Nucleus accumbens (tissue), 56 donors: ENCODE measurements at regions not wholly inside any gene's neighbourhood (a gene's known extent, or its start where the extent isn't known, plus 50 kb on each side); places are given as distances from the start of the nearest gene placed in this dataset.

Source experiments
- DNase-seq, 56 donors: peaks; one replicate each; lab custom pipeline; 2025; lab: John Stamatoyannopoulos, UW

DNA sequence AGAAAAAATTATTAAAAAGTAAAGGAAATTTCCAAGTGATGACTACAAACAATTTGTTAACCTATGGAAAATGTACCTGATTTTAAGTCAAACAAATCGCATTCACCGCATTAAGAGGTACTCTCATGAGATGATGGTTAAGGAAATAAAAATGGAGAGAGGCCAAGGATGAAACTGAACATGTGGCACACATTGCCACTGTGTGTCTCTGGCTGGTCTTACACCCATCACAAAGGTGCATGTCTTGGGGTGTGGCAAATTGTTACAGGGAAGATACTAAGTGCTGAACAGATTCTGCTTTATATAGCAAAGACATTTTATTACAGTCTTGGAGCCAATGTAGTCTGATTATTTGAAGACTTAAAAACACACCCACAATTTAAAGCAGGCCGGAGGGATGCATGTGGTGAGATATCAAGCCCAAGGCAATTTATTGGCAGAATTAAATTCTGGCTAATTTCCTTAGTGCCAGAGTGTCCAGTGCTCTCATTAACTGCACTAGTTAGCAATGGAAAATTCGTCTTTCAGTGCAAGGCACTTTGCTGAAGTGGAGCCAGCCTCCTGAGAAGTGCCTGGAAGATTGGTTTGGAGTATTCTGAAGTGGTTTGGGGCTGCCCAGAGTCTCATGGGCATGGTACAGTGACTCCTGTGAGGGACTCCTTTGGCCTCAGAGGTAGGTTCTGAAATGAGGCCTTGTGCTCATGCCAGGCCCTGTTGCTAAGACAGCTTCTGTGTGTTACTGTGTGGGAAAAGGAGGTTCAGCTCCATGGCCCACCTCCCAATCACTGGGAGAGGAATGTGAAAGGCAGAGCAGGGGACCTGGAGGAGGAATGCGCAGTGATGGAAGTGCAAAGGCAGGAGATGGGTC is 166.9 kb downstream of the BRMS1L start:
- DNase-seq = peak in 22 of 56 donors; percentile 13 to 66 (median 27)

- peak in 11 of 56 donors; percentile 3 to 44 (median 30) for DNase-seq
These were observed 165.2 kb downstream of the BRMS1L start for GRCh38 chr14:35991356-35991755.

DNA sequence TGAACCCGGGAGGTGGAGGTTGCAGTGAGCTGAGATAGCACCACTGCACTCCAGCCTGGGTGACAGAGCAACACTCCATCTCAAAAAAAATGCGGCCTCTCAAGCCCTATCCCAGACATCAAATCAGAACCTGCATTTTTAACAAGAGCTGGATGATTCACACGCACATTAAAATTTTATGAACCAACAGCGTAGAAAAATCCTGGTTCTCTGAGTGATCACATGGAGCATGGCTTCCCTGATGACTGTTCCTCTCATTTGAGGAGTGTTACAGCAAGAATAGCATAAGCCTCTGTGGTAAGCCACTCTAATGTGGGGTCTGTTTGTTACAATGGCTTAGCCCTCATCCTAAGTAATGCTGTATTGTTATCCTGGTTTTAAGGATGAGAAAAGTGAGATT is 163.6 kb downstream of the BRMS1L start:
- DNase-seq = no peak

DNA sequence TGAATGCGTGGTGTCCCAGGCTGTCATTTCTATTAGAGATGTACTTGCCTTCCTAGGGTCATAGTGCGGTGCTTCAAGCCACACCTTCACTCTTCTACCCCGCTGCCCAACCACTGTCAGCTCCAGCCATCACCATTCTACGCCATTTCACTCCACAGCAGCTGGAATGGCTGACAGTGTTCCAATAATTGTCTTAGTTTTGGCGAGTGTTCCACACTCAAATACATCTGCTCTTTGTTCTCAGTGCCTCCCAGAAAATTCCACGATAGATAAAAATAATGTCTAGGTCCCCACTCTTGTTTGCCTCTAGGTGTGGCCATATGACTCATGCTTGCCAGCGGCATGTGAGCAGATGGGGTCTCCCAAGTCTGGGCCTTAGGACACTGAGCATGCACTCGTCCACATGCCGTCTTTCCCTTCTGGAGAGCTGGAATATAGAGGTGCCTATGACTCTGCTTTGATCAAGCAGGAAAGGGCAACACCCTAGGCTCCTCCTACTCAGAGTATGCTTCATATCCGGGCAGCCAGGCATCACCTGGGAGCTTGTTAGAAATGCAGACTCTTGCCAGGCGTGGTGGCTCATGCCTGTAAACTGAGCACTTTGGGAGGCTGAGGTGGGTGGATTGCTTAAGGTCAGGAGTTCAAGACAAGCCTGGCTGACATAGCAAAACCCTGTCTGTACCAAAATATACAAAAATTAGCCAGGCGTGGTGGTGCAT is 163.0 kb downstream of the BRMS1L start:
- DNase-seq = peak in 29 of 56 donors; percentile 14 to 71 (median 39)

DNA sequence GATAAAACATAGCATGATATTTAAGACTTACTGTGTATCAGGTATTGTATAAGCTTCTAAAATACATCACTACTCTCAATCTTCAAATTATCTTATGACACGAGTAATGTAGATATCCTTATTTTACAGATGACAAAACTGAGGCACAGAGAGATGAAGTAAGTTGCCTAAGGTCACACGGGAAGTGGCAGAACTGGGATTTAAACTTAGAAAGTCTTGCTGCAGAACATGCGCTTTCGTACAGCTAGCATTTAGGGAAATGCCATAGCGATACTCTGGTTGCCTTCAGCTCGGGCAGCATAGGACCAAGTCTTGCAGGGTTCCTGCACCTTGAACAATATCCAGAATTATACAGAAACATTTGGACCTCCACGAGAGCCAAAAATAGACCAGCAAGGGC is 162.4 kb downstream of the BRMS1L start:
- no peak for DNase-seq

GRCh38 chr14:35987731-35988130 is 161.6 kb downstream of the BRMS1L start:
- no peak for DNase-seq

- DNase-seq = peak in 6 of 56 donors; percentile 21 to 51 (median 32)
These were observed 160.1 kb downstream of the BRMS1L start for GRCh38 chr14:35986219-35986573.

DNA sequence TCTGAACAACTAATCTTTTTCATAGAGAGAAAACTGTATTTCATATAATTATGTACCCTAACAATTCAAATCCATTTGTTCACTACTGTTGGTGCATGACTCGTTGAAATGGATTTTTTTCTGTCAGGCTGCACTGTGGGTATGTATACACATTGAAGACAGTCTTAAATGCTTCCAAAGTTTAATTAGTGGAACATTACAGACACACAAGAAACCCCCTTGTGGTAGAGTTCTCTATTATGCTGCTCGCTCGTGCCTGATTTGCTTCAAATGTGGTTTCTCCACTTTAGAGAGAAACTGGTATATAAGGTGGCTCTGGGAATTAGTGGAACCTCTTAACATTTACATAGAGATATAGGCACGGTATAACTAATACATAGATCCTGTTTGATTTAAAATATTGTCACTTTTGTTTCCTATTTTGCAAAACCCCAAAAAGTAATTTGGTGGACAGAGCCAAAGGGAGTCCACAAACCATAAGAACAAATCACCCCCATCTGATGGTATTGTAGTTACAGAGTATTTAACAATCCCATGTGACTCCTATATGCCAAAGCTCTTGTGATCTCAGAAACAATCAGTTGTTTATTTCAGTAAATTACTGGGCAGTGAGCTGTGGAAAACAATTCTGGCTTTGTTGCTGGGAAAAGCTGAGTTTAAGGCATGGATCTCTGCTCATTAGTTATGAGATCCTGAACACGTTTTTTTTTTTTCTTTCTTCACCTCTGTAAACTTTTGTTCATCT is 159.5 kb downstream of the BRMS1L start:
- peak in 14 of 56 donors; percentile 7 to 63 (median 37) for DNase-seq

DNA sequence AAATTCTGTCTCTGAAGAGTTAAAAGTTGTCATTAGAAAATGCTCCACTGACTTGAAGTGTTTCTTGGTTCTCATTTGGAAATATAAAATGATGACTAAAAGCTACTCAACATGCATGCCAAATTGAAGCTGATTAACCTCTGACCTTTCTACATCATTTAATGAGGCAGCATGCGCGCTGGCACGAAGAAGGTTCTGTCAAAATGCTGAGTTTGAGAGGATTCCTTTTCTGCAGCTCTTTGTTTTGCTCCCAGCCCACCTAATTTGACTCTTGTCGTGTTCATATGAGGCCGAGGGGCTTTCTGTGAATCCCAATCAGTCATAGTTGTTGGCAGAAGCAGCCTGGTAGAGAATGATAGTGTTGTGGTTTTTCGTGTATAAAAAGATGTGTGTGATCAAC is 153.4 kb downstream of the BRMS1L start:
- DNase-seq = no peak

DNA sequence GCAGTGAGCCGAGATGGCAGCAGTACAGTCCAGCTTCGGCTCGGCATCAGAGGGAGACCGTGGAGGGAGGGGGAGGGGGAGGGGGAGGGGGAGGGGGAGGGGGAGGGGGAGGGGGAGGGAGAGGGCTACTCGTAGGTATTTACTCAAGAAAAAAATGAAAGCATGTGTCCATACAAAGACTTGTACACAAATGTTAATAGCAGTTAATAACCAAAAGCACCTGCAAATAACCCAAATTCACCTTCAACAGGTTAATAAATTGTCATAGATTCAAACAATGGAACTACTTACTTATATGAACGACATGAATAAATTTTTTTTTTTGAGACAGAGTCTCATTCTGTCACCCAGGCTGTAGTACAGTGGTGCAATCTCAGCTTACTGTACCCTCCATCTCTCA is 152.4 kb downstream of the BRMS1L start:
- DNase-seq = no peak

- no peak for DNase-seq
These were observed 149.7 kb downstream of the BRMS1L start for GRCh38 chr14:35975814-35976213.

GRCh38 chr14:35973770-35974169 is 147.6 kb downstream of the BRMS1L start:
- no peak for DNase-seq

DNA sequence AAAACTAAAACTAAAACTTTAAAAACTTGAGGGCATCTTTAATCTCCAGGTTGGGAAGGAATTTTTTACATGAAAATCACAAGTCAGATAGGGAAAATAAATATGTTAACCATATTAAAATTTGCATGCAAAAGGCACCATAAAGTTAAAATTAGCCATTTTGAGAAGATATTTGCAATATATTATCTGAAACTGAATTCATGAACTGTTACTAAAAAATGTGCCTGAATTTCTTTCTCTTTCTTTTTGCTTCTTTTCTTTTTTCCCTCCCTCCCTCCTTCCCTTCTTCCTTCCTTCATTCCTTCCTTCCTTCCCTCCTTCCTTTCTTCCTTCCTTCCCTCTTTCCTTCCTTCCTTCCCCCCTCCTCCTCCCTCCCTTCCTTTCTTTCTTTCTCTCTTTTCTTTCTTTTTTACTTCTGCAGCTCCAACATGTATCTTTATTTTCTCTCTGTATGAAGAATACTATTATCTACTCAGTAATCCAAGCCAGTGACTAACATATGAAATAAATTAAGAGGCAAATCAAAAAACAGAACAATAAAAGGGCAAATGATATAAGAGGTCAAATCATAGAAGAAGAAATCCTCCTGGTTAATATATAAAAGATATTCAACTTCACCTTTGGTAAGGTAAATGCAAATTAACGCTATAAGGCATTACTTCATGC is 146.0 kb downstream of the BRMS1L start:
- DNase-seq = no peak

DNA sequence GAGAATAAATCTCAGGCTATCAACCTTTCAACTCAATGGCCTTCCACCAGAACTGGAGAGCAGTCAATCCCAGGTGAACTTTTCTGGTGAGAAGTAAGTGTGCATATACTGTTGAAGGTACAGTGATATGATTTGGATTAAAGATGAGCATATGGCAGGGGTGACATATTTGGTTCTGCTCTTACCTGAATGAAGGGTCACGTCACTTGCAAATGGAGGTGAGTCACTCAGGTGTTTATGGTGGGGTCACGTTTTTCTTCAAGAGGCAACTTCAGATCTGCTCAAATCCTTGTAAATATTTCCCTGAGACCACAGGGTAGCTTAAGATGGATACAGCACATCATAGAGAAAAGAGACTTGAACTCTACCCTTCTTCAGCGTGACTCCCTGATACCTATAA is 143.2 kb downstream of the BRMS1L start:
- no peak for DNase-seq

GRCh38 chr14:35965400-35965799 is 139.3 kb downstream of the BRMS1L start:
- peak in 14 of 56 donors; percentile 5 to 66 (median 32) for DNase-seq

GRCh38 chr14:35964697-35965286 is 138.7 kb downstream of the BRMS1L start:
- peak in 1 of 56 donors; percentile 33 for DNase-seq

GRCh38 chr14:35963209-35963608 is 137.1 kb downstream of the BRMS1L start:
- no peak for DNase-seq

DNA sequence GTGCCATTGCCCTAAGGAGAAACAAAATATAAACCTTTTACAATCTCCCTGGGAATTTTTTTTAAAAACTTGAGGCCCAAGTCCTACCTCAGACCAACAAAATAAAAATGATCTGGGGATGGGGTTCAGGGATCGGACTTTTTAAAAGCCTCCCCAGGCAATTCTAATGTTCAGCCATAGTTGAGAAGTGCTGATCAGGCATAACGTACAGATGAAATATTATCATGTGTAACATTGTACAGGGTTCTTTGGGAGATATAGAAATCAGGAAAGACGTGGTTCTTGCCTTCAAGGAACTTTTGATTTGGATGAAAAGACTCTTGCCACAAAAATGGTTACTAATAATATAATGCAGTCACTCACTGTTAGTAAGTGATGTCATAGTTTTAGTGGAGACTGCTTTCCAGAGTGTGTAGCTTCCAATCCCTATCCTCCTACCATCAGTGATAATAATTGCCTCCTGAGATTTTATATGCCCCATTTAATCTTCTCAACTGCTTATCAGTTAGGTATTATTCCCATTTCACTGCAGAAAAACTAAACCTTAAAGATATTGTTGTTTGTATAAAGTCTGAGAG is 135.6 kb downstream of the BRMS1L start:
- no peak for DNase-seq

GRCh38 chr14:35959835-35960234 is 133.7 kb downstream of the BRMS1L start:
- DNase-seq = peak in 3 of 56 donors; percentile 6 to 13 (median 12)

GRCh38 chr14:35958499-35958898 is 132.4 kb downstream of the BRMS1L start:
- no peak for DNase-seq
